Loucy (cell line): ENCODE measurements at regions not wholly inside any gene's neighbourhood (a gene's known extent, or its start where the extent isn't known, plus 50 kb on each side); places are given as distances from the start of the nearest gene placed in this dataset.

Source experiments
- CTCF ChIP-seq: fragments of 200-600 bp; sonication (generic); conservative IDR thresholded peaks from 2 replicates; pipeline ENCODE4 v1.5.1; 2014; ENCODE audit warnings: mild to moderate bottlenecking, antibody characterized with exemption, low read length
- EZH2phosphoT487 ChIP-seq: fragments of 200-600 bp; IDR thresholded peaks from 2 replicates; pipeline ENCODE4 v1.6.1; 2018; ENCODE audit warnings: antibody characterized with exemption, mild to moderate bottlenecking, moderate library complexity, borderline replicate concordance

GRCh38 chr3:72381584-72381983 lies 466.7 kb downstream of the SHQ1 start:
- TF ChIP-seq CTCF (no peak), EZH2phosphoT487 (no peak)
